ENCODE measurements at regions not wholly inside any gene's neighbourhood (a gene's known extent, or its start where the extent isn't known, plus 50 kb on each side); places are given as distances from the start of the nearest gene placed in this dataset.

DNA sequence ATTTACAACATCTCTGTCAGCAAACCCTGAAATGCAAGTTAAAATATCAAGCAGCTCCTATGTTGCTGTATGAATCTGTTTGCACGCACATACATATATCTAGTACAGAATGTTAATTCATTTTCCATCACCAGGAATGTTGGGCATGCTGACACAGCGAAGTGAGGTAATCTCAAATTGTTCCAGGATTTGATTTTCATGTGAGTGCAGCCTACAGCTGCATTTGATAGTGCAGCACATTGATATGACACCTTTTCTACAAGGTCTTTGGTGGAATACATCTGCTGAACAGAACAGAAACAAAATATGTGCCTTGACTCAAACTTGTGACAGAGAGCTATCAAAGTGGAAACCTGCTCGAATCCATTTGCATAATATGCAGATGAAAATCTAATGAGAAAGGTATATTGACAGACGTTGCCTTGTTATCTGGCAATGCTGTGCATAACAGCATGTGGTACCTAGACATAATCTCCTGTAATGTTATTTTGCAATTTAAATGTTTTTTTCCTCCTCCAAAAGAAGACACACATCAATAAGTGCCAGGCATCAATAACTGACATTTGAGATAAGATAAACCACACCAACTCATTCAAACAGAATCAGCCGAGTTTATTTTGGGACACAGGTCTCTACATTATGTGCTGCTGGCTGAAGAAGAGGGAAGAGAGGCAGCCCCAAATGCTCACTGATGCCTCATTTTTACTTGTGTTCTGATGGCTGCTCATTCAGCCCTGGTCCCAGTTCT lies 512.2 kb downstream of the ZNF608 start:
- DNase-seq (ENCODE audit: extremely low spot score, insufficient read length, low read depth) (no peak), FAIRE-seq (no peak)

DNA sequence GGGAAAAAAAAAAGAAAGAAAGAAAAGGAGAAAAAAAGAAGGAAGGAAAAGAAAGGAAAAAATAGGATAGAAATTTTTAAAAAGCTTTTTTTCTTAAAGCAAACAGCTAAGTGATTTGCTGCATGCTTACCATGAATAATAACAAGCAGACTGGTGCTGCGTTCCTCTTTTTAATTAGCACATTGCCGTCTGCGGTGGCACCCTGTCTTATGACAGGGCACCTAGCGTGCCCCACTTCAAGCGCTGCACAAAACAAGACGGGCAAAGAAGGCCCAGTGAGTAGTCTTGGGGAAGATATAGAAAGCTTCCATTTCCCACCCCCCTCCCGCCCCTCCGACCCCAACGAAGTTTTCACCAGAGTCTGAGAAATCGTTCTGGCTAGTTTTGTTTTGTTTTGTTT lies 513.9 kb downstream of the ZNF608 start:
- DNase-seq (ENCODE audit: extremely low spot score, insufficient read length, low read depth) (no peak), FAIRE-seq (no peak)

DNA sequence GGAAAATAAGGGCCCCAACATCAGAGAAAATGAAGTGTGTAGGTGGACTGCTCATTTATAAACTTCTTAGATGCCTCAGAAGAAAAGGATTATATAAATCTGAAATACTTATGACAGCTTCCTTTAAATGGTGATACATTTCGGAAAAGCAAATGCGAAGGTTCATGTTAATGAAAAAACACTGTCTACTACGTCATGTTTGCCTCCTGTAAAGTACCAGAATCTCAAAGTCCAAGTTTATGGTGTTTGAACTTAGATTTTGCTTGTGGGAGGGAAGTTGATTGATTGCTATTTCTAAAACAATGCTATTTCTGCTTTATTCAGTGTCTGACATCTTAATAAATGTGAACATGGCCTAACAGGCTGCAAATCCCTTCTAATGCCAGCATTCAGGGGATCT lies 514.6 kb downstream of the ZNF608 start:
- FAIRE-seq = no peak
- DNase-seq (ENCODE audit: extremely low spot score, insufficient read length, low read depth) = no peak

DNA sequence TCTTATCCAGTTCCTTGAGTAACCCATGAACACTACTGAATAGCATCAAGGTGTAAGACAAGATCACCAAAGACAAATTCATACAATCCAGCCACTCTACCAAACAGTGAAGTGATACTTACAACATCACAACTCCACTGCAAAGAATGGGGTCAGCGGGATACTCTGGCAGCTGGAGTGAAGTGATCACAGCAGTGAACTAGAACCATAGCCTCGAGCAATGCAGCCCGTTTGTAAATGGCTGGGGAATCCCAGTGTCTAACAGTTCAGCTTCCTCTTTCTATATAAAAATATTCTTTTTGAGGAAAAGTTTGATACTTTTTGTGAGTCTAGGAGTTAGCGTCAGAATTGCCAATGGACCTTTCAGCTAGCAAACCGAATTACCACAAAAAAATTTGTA lies 515.2 kb downstream of the ZNF608 start:
- FAIRE-seq = no peak

DNA sequence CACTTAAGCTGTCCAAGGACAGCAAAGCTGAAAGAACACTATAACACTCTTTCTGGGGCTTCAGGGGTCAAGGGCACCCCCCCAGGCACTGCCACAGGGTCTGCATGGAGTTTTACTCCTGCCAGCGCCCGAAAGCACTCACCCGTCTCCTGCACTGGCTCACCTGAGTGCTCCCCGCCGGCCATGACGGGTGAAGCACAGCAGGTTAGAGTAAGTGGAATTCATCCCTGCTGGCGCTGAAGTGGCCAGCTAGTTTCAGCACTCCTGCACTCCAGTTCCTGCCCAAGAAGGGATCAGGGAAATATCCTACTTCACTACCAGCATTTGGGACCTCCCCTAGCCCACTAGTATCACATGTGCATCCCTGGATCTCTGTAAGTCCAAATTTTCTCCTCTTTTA lies 516.0 kb downstream of the ZNF608 start:
- DNase-seq (ENCODE audit: extremely low spot score, insufficient read length, low read depth) = no peak

More for the DNA sequence above, 515.2 kb downstream of the ZNF608 start:
- no peak for DNase-seq (ENCODE audit: extremely low spot score, insufficient read length, low read depth)

DNA sequence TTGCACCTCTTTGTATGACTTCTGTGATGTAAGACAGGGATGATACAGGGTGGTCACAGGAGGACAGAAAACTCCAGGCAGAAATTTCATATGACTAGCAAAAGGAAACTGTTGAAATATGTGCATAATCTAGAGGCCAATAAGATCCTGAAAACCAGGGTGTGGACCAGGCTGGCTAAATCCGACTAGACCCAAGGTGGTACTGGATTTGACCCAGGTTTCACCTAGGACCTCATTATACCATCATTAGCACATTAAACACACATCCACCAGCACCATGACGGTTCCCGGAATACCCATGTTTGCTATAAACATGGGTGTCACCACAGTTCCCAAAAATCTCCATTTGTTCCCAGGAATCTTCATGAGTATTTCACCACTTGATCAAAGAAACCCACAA lies 517.1 kb downstream of the ZNF608 start:
- FAIRE-seq (no peak), DNase-seq (ENCODE audit: extremely low spot score, insufficient read length, low read depth) (no peak)

More for the DNA sequence above, 516.0 kb downstream of the ZNF608 start:
- no peak for FAIRE-seq

DNA sequence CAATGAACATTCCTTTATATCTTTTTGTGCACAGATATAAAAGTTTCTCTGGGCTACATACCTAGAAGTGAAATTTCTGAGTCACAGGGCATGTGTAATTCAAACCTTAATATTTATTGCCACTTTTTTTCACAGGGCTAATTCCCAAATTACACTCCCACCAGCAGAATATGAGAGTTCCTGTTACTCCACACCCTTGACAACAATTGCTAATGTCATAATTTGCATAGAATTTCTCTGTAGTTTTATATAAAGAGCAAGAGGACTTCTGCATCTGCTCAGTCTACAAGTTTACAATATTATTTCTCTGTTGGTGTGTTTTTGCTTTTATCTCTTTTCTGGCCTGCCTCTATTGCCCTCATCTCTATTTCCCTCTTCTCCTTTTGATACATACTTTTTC lies 518.5 kb downstream of the ZNF608 start:
- no peak for DNase-seq (ENCODE audit: extremely low spot score, insufficient read length, low read depth)
- FAIRE-seq = no peak

DNA sequence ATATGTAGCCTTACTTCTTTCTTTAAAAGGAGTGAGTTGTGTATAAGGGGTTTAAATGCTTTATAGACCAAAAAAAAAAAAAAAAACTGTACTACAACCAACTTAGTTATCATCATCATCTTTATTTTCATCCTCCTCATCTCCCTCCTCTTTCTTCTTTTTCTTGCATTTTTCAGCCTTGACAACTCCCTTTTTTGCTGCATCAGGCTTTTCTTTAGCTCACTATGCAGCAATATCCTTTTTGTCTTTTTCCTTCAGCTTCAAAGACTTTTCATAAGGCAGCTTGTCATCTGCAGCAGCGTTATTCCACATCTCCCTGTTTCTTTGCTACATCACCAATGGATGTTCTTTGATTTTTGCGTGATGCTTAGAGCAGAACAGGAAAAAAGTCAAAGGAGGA lies 526.0 kb downstream of the ZNF608 start:
- FAIRE-seq = no peak
- DNase-seq (ENCODE audit: extremely low spot score, insufficient read length, low read depth) = no peak

DNA sequence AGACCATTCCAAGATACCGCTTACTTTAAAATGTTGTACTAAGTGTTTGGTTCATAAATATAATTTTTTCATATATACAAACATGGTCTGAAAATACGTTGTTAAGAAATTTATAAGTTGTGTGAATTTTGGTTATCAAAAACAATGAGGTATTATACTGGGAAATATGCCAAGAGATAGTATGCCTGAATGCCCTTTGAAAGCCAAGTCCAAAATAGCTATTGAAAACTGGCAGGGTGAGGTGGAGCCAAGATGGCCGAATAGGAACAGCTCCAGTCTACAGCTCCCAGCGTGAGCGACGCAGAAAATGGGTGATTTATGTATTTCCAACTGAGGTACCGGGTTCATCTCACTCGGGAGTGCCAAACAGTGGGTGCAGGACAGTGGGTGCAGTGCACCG lies 533.5 kb downstream of the ZNF608 start:
- DNase-seq (ENCODE audit: extremely low spot score, insufficient read length, low read depth) (no peak), FAIRE-seq (no peak)

DNA sequence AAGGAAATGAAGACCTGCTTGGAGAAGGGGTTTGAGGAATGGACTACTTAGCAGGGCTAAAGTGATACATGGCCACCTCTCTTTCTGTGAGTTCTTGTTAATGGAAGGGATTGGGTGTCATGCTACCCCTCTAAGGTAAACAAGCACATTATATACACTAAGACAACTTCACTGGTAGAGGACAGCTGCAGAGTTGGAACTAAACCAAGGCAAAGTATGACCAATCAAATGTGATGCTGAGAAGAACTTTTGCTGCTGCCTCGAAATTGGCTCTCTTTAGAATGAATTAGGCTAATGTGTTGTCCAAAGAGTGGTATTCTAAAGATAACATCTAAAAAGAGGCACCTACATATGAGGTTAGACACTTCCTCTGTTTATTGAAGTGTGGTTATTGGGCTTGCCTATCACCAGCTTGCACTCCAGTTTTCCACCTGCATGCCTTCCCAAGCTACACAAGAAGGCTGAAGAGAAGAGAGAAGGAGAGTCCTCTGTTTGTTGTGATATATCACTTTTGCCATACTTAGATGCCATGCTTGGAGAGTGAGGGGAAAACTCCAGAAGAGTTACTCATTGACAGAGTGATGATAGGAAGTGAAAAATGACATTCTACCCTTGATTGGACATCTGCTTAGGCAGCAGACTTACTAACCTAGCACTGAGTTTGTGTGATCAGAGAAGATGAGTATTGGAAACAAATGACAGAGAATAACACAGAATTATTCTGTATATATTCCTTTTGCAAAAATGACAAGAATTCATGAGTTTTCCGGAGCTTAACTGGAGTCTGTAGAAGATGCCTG lies 536.1 kb downstream of the ZNF608 start:
- no peak for FAIRE-seq

DNA sequence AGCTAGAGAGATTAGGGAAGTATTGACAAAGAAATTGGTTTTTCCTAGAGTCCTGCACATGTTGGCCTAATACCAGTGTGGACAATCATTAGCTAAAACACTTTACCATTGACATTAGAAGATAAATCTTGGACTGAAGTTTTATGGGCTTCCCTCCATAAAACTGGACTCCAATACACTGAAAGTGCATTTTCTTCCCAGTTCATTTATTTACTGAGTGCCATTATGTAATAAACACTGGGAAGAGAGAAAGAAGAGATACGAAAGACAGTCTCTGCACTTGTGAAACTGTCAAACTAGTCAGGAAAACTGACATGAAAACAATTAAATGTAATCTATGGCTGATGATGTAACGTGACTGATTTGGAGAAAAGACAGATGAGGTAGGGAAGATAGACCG lies 539.3 kb downstream of the ZNF608 start:
- FAIRE-seq (no peak), DNase-seq (ENCODE audit: extremely low spot score, insufficient read length, low read depth) (no peak)

More for the DNA sequence above, 536.1 kb downstream of the ZNF608 start:
- DNase-seq (ENCODE audit: extremely low spot score, insufficient read length, low read depth) = no peak

DNA sequence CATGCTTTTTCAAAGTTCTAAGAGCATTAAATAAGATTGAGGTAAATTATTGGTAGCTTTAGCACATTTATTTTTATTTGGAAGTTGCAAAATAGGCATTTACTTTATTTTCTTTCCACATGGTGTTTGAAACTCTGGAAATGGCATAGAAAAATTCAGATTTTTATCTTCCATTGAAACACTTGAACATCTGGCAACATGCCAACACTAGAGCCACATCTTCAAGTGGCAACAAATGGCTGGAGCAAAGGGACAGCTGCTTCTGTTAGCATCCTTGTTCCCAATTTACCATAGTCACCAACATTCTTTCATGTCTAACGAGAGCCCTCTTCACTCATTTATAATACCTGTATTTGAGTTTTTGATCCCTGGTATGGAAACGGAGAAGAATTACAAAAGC lies 539.9 kb downstream of the ZNF608 start:
- DNase-seq (ENCODE audit: extremely low spot score, insufficient read length, low read depth) = no peak
- no peak for FAIRE-seq

DNA sequence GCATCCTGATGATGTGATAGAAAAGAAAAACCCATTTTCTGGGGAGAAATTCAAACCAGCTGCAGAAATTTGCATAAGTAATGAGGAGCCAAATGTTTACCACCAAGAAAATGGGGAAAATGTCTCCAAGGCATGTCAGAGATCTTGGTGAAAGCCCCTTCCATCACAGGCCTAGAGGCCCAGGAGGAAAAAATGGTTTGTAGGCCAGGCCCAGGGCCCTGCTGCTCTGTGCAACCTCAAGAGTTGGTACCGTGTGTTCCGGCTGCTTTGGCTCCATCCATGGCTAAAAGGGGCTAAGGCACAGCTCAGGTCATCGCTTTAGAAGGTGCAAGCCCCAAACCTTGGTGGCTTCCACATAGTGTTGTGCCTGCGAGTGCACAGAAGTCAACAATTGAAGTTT lies 543.1 kb downstream of the ZNF608 start:
- DNase-seq (ENCODE audit: extremely low spot score, insufficient read length, low read depth) (no peak), FAIRE-seq (no peak)

DNA sequence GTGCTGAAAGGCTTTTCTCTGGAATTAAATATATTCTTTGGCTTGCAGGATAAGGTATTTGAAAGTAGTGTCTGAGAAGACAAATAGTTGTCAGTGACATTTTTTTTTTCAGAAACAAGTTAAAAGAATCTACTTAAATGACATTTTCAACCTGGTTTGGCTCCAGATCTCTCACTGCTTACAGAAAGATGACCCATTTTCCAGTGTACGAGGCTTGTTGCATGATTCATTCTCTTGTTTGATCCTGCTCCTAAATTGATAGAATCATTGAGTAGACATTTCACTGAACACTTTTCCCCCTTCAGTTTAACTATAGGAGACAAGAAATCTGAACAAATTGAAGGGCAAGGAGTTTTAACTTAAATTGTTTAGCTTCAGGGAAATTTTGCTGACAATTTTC lies 546.1 kb downstream of the ZNF608 start:
- FAIRE-seq = no peak
- no peak for DNase-seq (ENCODE audit: extremely low spot score, insufficient read length, low read depth)

DNA sequence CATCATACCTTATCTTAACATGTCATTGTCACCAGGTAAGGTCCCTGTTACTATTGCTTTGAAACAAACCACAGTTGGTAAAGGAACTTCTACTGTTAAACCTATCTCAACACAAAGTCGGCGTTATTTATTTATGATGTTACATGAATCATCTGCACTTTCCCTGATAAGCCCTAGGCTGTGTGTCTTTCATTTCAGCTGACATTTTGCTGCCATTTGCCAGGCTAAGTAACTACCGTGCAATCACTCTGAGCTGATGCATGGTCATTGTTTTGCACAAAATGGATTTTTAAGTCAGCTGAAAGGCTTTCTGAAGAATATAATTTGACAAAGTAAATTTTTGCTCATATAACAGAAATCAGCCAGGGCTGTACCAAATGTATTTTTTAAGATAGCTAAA lies 546.5 kb downstream of the ZNF608 start:
- DNase-seq (ENCODE audit: extremely low spot score, insufficient read length, low read depth) (no peak), FAIRE-seq (no peak)

DNA sequence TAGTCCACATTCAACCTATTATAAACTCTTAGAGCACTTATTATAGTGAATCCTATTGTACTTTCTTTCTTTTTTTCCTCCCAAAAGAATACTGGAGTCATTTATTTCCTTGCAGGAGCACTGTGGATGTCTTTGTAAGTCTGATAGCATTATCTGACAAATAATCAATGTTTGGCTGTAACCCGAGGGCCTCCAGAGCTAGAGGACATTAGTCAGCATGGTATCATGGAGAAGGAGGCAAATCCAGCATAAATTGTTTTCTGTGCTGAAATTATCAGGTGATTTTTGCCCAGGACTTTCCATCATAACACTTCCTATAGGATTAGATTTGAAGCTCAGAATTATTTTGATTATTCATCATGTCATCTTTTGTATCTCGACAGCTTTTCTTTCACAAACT lies 551.0 kb downstream of the ZNF608 start:
- FAIRE-seq (no peak), DNase-seq (ENCODE audit: extremely low spot score, insufficient read length, low read depth) (no peak)

DNA sequence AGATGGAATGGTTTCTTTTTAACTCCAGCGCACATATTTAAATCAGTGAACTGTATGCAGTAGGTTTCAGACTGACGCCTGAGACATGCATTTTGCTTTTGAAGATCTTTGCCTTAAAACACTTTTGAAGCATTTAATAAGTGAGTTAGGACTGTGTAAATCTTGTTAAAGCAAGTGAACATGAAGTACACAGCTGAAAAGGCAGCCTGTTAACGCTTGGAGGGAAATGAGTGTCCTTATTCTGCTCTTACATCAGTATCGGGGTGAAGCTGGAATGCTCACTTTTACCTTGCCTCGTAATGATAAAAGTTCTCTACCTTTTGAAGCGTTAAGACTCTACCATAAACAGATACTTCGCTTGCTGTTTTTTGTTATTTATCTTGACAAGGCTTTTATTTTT lies 552.2 kb downstream of the ZNF608 start:
- FAIRE-seq (no peak), DNase-seq (ENCODE audit: extremely low spot score, insufficient read length, low read depth) (no peak)

DNA sequence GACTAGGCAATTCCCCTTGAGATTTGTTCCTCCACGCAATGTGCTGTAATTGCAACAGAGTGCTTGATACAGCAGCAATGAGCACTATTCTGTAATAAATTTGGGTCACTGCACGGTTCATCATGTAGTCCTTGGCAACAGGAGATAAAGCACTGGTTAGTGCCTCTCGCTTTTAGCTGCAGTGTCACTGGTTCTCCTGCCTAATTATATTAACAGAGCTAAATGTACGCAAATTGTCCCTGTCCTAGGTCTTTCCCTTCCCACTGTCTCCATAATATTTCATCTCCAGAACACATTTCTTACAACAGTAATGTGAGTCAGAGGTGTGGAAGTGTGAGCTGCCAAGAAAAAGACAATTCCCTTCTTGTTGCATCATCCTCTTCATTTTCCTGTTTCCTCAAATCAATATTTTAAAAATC lies 553.1 kb downstream of the ZNF608 start:
- DNase-seq (ENCODE audit: extremely low spot score, insufficient read length, low read depth) = no peak

DNA sequence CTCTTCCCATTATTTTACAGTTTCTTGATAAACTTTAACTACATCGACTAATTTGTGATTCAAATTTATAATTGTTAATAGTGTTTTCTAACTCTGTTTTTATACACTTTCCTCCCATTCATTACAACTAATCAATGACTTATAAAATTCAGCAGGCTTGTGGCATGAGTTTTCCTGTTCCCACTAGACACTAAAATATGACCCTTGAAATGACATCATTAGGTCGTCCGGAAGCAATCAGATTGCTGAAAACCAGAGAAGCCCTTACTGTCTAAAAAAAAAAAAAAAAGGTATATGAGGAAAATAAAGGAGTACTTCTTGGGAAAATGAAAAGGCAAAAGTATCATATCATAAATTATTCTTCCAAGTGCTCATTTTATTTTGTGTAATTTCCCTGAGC lies 553.7 kb downstream of the ZNF608 start:
- DNase-seq (ENCODE audit: extremely low spot score, insufficient read length, low read depth) (no peak), FAIRE-seq (no peak)

More for the DNA sequence above, 553.1 kb downstream of the ZNF608 start:
- FAIRE-seq = no peak

DNA sequence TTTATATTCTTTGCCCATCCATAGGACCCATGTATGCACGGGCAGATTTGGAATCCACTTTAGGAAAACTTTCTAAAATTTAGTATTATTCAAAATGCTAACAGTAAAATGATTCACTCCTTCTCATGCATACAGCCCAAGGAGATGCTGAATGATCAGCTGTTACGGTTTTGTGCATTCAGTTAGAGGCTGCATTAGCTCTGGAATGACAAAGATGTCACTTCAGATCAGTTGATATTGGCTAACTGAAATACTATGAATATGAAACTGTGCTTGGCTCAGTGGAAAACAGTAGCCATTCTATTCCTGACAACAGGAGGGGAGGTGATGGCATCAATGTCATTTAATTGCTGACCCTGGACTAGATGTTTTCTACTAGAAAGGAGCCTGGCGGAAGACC lies 560.7 kb downstream of the ZNF608 start:
- FAIRE-seq (no peak), DNase-seq (ENCODE audit: extremely low spot score, insufficient read length, low read depth) (no peak)

DNA sequence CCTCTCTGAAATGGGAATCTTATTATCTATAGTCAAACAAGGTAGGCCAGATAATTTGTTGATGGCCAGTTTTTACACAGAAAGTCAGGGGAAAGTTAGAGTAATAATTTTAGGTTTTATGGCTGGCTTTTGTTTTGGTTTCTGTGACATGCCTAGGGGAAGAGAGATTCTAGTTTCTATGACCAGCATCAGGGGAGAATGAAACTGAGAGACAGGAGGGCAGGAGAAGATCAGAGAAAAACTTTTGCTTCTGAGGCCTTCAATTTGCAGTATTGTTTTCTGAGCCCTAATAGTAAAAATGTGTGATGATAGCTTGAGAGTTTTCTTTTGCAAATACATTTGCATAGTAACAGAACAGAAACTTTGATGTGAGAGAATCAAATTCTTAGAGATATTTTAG lies 564.3 kb downstream of the ZNF608 start:
- DNase-seq (ENCODE audit: extremely low spot score, insufficient read length, low read depth) = no peak
- no peak for FAIRE-seq

All from GM18507 (cell line).